Vagina (tissue), 2 donors: ENCODE measurements at regions not wholly inside any gene's neighbourhood (a gene's known extent, or its start where the extent isn't known, plus 50 kb on each side); places are given as distances from the start of the nearest gene placed in this dataset.

ENCODE experiments used
- CTCF ChIP-seq, 3 experiments: fragments of 450-650 bp in 2 of 3; fragments of 200-600 bp in 1 of 3; sonication (generic) in 1 of 3; IDR thresholded peaks; one replicate each; pipeline ENCODE4 v1.5.1; 2017 to 2019; ENCODE audit warnings: antibody characterized with exemption in 3 of 3, mild to moderate bottlenecking in 2 of 3, moderate library complexity in 2 of 3
- POLR2A ChIP-seq, 2 donors: fragments of 450-650 bp; IDR thresholded peaks; one replicate each; pipeline ENCODE4 v1.6.1; 2017; ENCODE audit warnings: antibody characterized with exemption in 2 of 2, mild to moderate bottlenecking in 2 of 2, moderate library complexity in 2 of 2
- POLR2AphosphoS5 ChIP-seq, 2 donors: sonication (generic); formaldehyde crosslinking; IDR thresholded peaks; one replicate each; pipeline ENCODE4 v1.9.0; 2017; ENCODE audit warnings: antibody characterized with exemption in 2 of 2, mild to moderate bottlenecking in 2 of 2, low read depth in 1 of 2; ENCODE audit not compliant: insufficient read depth in 1 of 2

DNA sequence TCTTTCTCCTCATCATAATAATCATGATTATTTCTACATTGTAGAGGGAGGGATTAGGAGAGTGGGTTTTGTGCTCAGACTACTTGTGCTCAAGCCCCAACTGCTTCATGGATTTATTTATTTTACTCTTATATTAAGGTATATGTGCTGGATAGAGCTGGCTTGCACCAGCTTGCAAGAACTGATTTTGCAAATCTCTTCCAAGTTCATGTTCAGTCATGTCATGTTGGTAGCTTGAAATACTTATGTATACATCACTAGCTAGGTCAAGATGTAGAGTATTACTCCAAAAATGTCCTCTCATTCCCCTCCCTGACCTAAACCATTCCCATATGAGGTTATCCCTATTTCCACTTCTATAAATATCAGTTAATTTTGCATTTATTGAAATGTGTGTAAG, 293.9 kb upstream of the RBMS3 start:
- TF ChIP-seq CTCF (IDR thresholded peaks at IDR 0.05) = no peak
- no peak for TF ChIP-seq POLR2A (IDR thresholded peaks at IDR 0.05)
- TF ChIP-seq POLR2AphosphoS5 (IDR thresholded peaks at IDR 0.05; ENCODE audit: insufficient read depth in 1 of 2, low read depth in 1 of 2) = no peak
